ENCODE measurements at regions not wholly inside any gene's neighbourhood (a gene's known extent, or its start where the extent isn't known, plus 50 kb on each side); places are given as distances from the start of the nearest gene placed in this dataset.

DNA sequence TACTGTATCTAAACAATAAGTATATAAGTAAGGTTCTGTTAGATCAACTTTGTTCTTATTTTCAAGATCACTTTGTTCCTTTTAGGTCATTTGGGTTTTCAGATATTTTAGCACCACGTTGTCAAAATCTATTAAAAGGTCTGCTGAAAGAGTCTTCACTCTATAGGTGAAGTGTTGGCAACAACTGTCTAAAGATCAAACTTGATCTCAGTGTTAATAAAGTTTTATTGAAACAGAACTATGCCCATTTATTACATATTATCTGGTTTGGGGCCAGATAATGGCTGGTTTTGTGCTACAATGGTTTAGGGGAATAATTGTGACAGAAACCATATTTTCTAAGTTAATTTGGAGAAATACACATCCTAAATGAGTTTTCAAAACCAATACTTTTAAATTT lies 478.9 kb upstream of the GRM3 start:
- no peak for TF ChIP-seq EZH2 (IDR thresholded peaks at IDR 0.05)
- TF ChIP-seq POLR2AphosphoS5 (IDR thresholded peaks at IDR 0.05; ENCODE audit: borderline replicate concordance, low read depth, low read length): no peak
- TF ChIP-seq FOXP2 (optimal IDR thresholded peaks at IDR 0.05; ENCODE audit: control extremely low read depth, extremely low read length, insufficient read depth): no peak

Data from SK-N-MC (cell line).